Osteocyte (in vitro differentiated cells): ENCODE measurements at regions not wholly inside any gene's neighbourhood (a gene's known extent, or its start where the extent isn't known, plus 50 kb on each side); places are given as distances from the start of the nearest gene placed in this dataset.
A peak's percentile ranks its signal among the peaks of the same experiment; 100 is the strongest.

Experiments used
- DNase-seq: peaks from one replicate; pipeline ENCODE4 v3.0.0; 2021; ENCODE audit warnings: mixed read lengths; ENCODE audit not compliant: unreplicated experiment; ENCODE audit errors: extremely low spot score
- H3K27ac Mint-ChIP-seq: one replicate; pipeline ENCODE4 v1.8.0; 2021; ENCODE audit warnings: mild to moderate bottlenecking, mixed read lengths; ENCODE audit not compliant: unreplicated experiment
- H3K27me3 Mint-ChIP-seq: one replicate; pipeline ENCODE4 v1.8.0; 2021; ENCODE audit warnings: mixed read lengths; ENCODE audit not compliant: unreplicated experiment
- H3K36me3 Mint-ChIP-seq: one replicate; pipeline ENCODE4 v1.8.0; 2021; ENCODE audit warnings: mixed read lengths; ENCODE audit not compliant: unreplicated experiment
- H3K4me1 Mint-ChIP-seq: one replicate; pipeline ENCODE4 v1.8.0; 2021; ENCODE audit warnings: mixed read lengths; ENCODE audit not compliant: unreplicated experiment
- H3K4me3 Mint-ChIP-seq: one replicate; pipeline ENCODE4 v1.8.0; 2021; ENCODE audit warnings: mild to moderate bottlenecking, moderate library complexity, mixed read lengths; ENCODE audit not compliant: unreplicated experiment
- H3K9me3 Mint-ChIP-seq: one replicate; pipeline ENCODE4 v1.8.0; 2021; ENCODE audit warnings: mixed read lengths; ENCODE audit not compliant: unreplicated experiment
- TF ChIP-seq, protein P1 (sequence below): fragments of 200-600 bp; sonication (generic); IDR thresholded peaks from 2 replicates; pipeline ENCODE4 v1.5.0; 2021; ENCODE audit warnings: antibody characterized with exemption, mild to moderate bottlenecking, moderate library complexity

GRCh38 chr2:121036226-121036692, 248.7 kb downstream of the TFCP2L1 start:
- TF ChIP-seq, protein P1, sequence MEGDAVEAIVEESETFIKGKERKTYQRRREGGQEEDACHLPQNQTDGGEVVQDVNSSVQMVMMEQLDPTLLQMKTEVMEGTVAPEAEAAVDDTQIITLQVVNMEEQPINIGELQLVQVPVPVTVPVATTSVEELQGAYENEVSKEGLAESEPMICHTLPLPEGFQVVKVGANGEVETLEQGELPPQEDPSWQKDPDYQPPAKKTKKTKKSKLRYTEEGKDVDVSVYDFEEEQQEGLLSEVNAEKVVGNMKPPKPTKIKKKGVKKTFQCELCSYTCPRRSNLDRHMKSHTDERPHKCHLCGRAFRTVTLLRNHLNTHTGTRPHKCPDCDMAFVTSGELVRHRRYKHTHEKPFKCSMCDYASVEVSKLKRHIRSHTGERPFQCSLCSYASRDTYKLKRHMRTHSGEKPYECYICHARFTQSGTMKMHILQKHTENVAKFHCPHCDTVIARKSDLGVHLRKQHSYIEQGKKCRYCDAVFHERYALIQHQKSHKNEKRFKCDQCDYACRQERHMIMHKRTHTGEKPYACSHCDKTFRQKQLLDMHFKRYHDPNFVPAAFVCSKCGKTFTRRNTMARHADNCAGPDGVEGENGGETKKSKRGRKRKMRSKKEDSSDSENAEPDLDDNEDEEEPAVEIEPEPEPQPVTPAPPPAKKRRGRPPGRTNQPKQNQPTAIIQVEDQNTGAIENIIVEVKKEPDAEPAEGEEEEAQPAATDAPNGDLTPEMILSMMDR = no peak
- Mint-ChIP-seq H3K4me3 (no peak overlapping the region), H3K9me3 (no peaks in the 10 kb centered on the region), H3K36me3 (no peaks in the 10 kb centered on the region), H3K4me1 (peaks cover 4% of the 10 kb centered on the region), H3K27ac (no peak overlapping the region), H3K27me3 (peaks cover 59% of the 10 kb centered on the region)
- no peak for DNase-seq

DNA sequence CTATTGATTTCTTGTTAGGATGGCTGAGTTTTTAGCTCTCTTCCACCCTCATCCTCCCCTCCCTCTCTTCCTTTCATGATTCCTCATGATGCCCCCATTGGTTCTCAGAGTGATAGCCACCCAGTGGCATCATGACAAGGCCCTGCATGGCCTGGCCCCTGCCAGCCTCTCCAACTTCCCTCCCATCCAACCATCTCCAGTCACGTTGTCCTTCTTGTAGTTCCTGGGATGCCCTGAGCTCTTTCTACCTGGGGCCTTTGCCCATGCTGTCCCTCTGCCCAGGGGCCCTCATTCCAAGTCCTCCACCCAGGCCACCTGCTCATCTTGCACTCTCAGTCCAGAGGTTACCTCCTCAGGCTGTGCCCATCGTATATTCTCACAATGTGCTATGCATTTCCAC, 247.5 kb downstream of the TFCP2L1 start:
- no peak overlapping the region for H3K4me3 Mint-ChIP-seq
- peaks cover 4% of the 10 kb centered on the region for H3K4me1 Mint-ChIP-seq
- TF ChIP-seq, protein P1 = no peak
- H3K36me3 Mint-ChIP-seq = no peaks in the 10 kb centered on the region
- H3K27me3 Mint-ChIP-seq = peaks cover 62% of the 10 kb centered on the region
- no peak overlapping the region for H3K27ac Mint-ChIP-seq
- peak; percentile 57 for DNase-seq
- no peaks in the 10 kb centered on the region for H3K9me3 Mint-ChIP-seq

GRCh38 chr2:121038031-121038430, 247.0 kb downstream of the TFCP2L1 start:
- peak; percentile 53 for DNase-seq
- TF ChIP-seq, protein P1 = no peak
- no peaks in the 10 kb centered on the region for H3K9me3 Mint-ChIP-seq
- H3K27ac Mint-ChIP-seq = no peak overlapping the region
- H3K36me3 Mint-ChIP-seq = no peaks in the 10 kb centered on the region
- peaks cover 4% of the 10 kb centered on the region for H3K4me1 Mint-ChIP-seq
- no peak overlapping the region for H3K4me3 Mint-ChIP-seq
- peaks cover 60% of the 10 kb centered on the region for H3K27me3 Mint-ChIP-seq

DNA sequence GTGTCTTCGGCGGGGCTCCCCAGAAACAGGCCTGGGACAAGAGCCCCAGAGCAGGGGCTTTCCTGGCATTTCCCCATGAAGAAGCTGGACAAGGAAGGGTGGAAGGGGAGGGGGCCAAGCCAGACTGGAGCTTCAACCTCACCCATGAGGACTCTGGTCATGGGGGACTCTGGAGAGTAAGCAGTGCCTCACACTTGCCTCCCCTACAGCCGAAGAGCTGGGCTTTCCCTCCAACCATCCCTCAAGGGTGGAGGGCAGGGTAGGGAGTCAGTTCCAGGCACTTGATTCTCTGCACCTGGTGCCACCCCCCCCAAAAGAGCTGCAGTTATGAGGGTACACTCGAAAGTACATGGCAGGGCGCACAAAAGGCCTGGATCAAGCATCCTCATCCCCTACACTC, 246.6 kb downstream of the TFCP2L1 start:
- H3K4me1 Mint-ChIP-seq = peaks cover 4% of the 10 kb centered on the region
- no peaks in the 10 kb centered on the region for H3K9me3 Mint-ChIP-seq
- no peaks in the 10 kb centered on the region for H3K36me3 Mint-ChIP-seq
- H3K27ac Mint-ChIP-seq = no peak overlapping the region
- H3K27me3 Mint-ChIP-seq = peaks cover 57% of the 10 kb centered on the region
- no peak overlapping the region for H3K4me3 Mint-ChIP-seq
- TF ChIP-seq, protein P1 = no peak
- peak; percentile 62 for DNase-seq

GRCh38 chr2:121038891-121039616, 245.9 kb downstream of the TFCP2L1 start:
- Mint-ChIP-seq H3K4me1 (peaks cover 4% of the 10 kb centered on the region), H3K36me3 (no peaks in the 10 kb centered on the region), H3K27ac (no peak overlapping the region), H3K9me3 (no peaks in the 10 kb centered on the region), H3K4me3 (no peak overlapping the region), H3K27me3 (peaks cover 57% of the 10 kb centered on the region)
- TF ChIP-seq, protein P1 = no peak
- peak; percentile 21 for DNase-seq
